Trophoblast cell (in vitro differentiated cells and primary cell): ENCODE measurements at regions not wholly inside any gene's neighbourhood (a gene's known extent, or its start where the extent isn't known, plus 50 kb on each side); places are given as distances from the start of the nearest gene placed in this dataset.

Experiments used
- DNase-seq, 2 donors: peaks; one replicate each; pipeline ENCODE4 v3.0.0-alpha.2; 2016
- H2AFZ ChIP-seq: 2 replicates; pipeline ENCODE4 v1.6.1; 2013; ENCODE audit warnings: low read length, moderate library complexity, mild to moderate bottlenecking; ENCODE audit not compliant: insufficient read depth, poor library complexity
- H2AK5ac ChIP-seq: 2 replicates; pipeline ENCODE4 v1.6.1; 2013; ENCODE audit warnings: mild to moderate bottlenecking, low read length
- H2BK120ac ChIP-seq: 2 replicates; pipeline ENCODE4 v1.6.1; 2013; ENCODE audit warnings: low read length, mild to moderate bottlenecking, moderate library complexity; ENCODE audit not compliant: insufficient read depth, poor library complexity
- H2BK12ac ChIP-seq: 2 replicates; pipeline ENCODE4 v1.6.1; 2013; ENCODE audit warnings: mild to moderate bottlenecking, low read length, moderate library complexity
- H2BK5ac ChIP-seq: 2 replicates; pipeline ENCODE4 v1.6.1; 2013; ENCODE audit warnings: low read length, low read depth, moderate library complexity, mild to moderate bottlenecking; ENCODE audit not compliant: poor library complexity
- H3K14ac ChIP-seq: 2 replicates; pipeline ENCODE4 v1.6.1; 2013; ENCODE audit warnings: mild to moderate bottlenecking, low read length
- H3K18ac ChIP-seq: 2 replicates; pipeline ENCODE4 v1.6.1; 2013; ENCODE audit warnings: mild to moderate bottlenecking, low read length
- H3K23ac ChIP-seq: 2 replicates; pipeline ENCODE4 v1.6.1; 2013; ENCODE audit warnings: low read length
- H3K27ac ChIP-seq: 2 replicates; pipeline ENCODE4 v1.5.1; 2013; ENCODE audit warnings: low read depth, mild to moderate bottlenecking, inconsistent platforms, low read length, moderate library complexity
- H3K27me3 ChIP-seq: 2 replicates; pipeline ENCODE4 v1.6.1; 2013; ENCODE audit warnings: inconsistent platforms, mild to moderate bottlenecking, low read length, moderate library complexity; ENCODE audit not compliant: insufficient read depth
- H3K36me3 ChIP-seq, 2 experiments: 1 replicate in 1 of 2; 2 replicates in 1 of 2; pipeline ENCODE4 v1.6.1; 2013; ENCODE audit warnings: low read length in 2 of 2, mild to moderate bottlenecking in 2 of 2, moderate library complexity in 1 of 2; ENCODE audit not compliant: insufficient read depth in 2 of 2, control insufficient read depth in 1 of 2
- H3K4ac ChIP-seq: 2 replicates; pipeline ENCODE4 v1.6.1; 2013; ENCODE audit warnings: low read depth, mild to moderate bottlenecking, low read length, moderate library complexity
- H3K4me1 ChIP-seq, 2 experiments: 1 replicate in 1 of 2; 2 replicates in 1 of 2; pipeline ENCODE4 v1.6.1; 2013; ENCODE audit warnings: low read length in 2 of 2, mild to moderate bottlenecking in 2 of 2, moderate library complexity in 1 of 2; ENCODE audit not compliant: insufficient read depth in 2 of 2, control insufficient read depth in 1 of 2
- H3K4me2 ChIP-seq: 2 replicates; pipeline ENCODE4 v1.6.1; 2013; ENCODE audit warnings: inconsistent platforms, mild to moderate bottlenecking, low read length, moderate library complexity
- H3K4me3 ChIP-seq: 2 replicates; pipeline ENCODE4 v1.5.1; 2013; ENCODE audit warnings: mild to moderate bottlenecking, low read depth, low read length, inconsistent platforms
- H3K79me1 ChIP-seq: one replicate; pipeline ENCODE4 v1.6.1; 2013; ENCODE audit warnings: low read length
- H3K79me2 ChIP-seq: 2 replicates; pipeline ENCODE4 v1.6.1; 2013; ENCODE audit warnings: low read length, mild to moderate bottlenecking; ENCODE audit not compliant: control insufficient read depth, insufficient read depth, poor library complexity
- H3K9ac ChIP-seq: 2 replicates; pipeline ENCODE4 v1.6.1; 2013; ENCODE audit warnings: mild to moderate bottlenecking, low read length
- H3K9me3 ChIP-seq: 2 replicates; pipeline ENCODE4 v1.6.1; 2013; ENCODE audit warnings: low read depth, mild to moderate bottlenecking, control low read depth, inconsistent platforms, low read length; ENCODE audit not compliant: insufficient read depth
- H4K12ac ChIP-seq: 2 replicates; pipeline ENCODE4 v1.6.1; 2013; ENCODE audit warnings: low read depth, mild to moderate bottlenecking, low read length, moderate library complexity
- H4K8ac ChIP-seq: 2 replicates; pipeline ENCODE4 v1.6.1; 2013; ENCODE audit warnings: low read depth, mild to moderate bottlenecking, low read length, moderate library complexity
- H4K91ac ChIP-seq: one replicate; pipeline ENCODE4 v1.6.1; 2013; ENCODE audit warnings: low read depth, mild to moderate bottlenecking, low read length, moderate library complexity
- WGBS: extraction: QIAGEN DNeasy Blood & Tissue Kit; methylation state at CpG from one replicate; pipeline ENCODE4 v1.1.7; 2013; ENCODE audit warnings: missing lambda C conversion rate; ENCODE audit not compliant: insufficient read length, insufficient coverage; ENCODE audit errors: extremely low coverage; 5-methylcytosine and 5-hydroxymethylcytosine counted together

DNA sequence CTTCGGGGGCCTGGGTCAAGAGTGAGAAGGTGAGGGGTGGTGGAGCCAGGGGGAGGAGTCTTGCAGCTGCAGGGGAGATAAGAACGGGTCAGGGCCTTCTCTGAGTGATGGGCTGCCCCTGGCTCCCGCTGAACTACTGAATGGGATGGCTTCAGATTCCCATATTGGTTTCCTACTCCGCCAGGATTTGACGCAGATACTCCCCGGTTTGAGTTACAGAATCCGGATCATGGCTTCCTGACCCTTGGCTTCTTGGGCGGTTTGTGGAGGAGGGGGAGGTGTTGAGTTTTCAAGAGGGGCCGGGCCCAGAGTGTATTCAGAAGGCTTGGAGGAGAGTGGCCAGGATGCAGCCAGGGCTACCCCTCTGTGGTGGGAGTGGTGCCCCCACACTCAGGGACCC, 119.9 kb upstream of the ATP2B2 start:
- Histone ChIP-seq H4K12ac (no peak overlapping the region), H3K9ac (no peak overlapping the region), H4K91ac (no peak overlapping the region), H3K4me1 (no peaks in the 10 kb centered on the region), H2BK5ac (no peak overlapping the region), H2AK5ac (no peak overlapping the region), H3K79me2 (no peaks in the 10 kb centered on the region), H3K23ac (no peak overlapping the region), H2AFZ (no peak overlapping the region), H3K27me3 (no peaks in the 10 kb centered on the region), H3K18ac (no peak overlapping the region), H3K4ac (no peak overlapping the region), H4K8ac (no peak overlapping the region), H3K14ac (no peak overlapping the region), H3K4me2 (no peak overlapping the region), H3K79me1 (no peaks in the 10 kb centered on the region), H2BK12ac (no peak overlapping the region), H2BK120ac (no peak overlapping the region), H3K27ac (no peak overlapping the region), H3K36me3 (no peaks in the 10 kb centered on the region), H3K4me3 (no peak overlapping the region), H3K9me3 (no peaks in the 10 kb centered on the region)
- DNase-seq, result no peak
- WGBS, result no CpG with 5 or more reads among the region's 9 CpGs

GRCh38 chr3:10627884-10628572, 122.6 kb upstream of the ATP2B2 start:
- no peak overlapping the region for H3K9ac ChIP-seq
- no peak overlapping the region for H2AK5ac ChIP-seq
- H3K4me3 ChIP-seq, result no peak overlapping the region
- no CpG with 5 or more reads among the region's 13 CpGs for WGBS
- no peak overlapping the region for H2BK120ac ChIP-seq
- no peaks in the 10 kb centered on the region for H3K36me3 ChIP-seq
- no peak overlapping the region for H3K4me2 ChIP-seq
- H3K4me1 ChIP-seq, result no peaks in the 10 kb centered on the region
- no peaks in the 10 kb centered on the region for H3K79me2 ChIP-seq
- no peaks in the 10 kb centered on the region for H3K9me3 ChIP-seq
- no peak overlapping the region for H2AFZ ChIP-seq
- no peak overlapping the region for H4K91ac ChIP-seq
- no peak overlapping the region for H3K14ac ChIP-seq
- H3K27me3 ChIP-seq, result no peaks in the 10 kb centered on the region
- no peak overlapping the region for H4K8ac ChIP-seq
- H2BK5ac ChIP-seq, result no peak overlapping the region
- DNase-seq, result no peak
- H3K27ac ChIP-seq, result no peak overlapping the region
- H4K12ac ChIP-seq, result no peak overlapping the region
- no peak overlapping the region for H2BK12ac ChIP-seq
- no peak overlapping the region for H3K4ac ChIP-seq
- H3K18ac ChIP-seq, result no peak overlapping the region
- no peaks in the 10 kb centered on the region for H3K79me1 ChIP-seq
- H3K23ac ChIP-seq, result no peak overlapping the region

GRCh38 chr3:10628891-10629670, 123.7 kb upstream of the ATP2B2 start:
- Histone ChIP-seq H4K91ac (no peak overlapping the region), H3K9me3 (no peaks in the 10 kb centered on the region), H3K18ac (no peak overlapping the region), H3K4me2 (no peak overlapping the region), H3K4ac (no peak overlapping the region), H3K23ac (no peak overlapping the region), H2AK5ac (no peak overlapping the region), H2BK5ac (no peak overlapping the region), H3K79me1 (no peaks in the 10 kb centered on the region), H2AFZ (no peak overlapping the region), H2BK12ac (no peak overlapping the region), H2BK120ac (no peak overlapping the region), H3K4me1 (no peaks in the 10 kb centered on the region), H3K14ac (no peak overlapping the region), H3K79me2 (no peaks in the 10 kb centered on the region), H3K36me3 (no peaks in the 10 kb centered on the region), H3K27ac (no peak overlapping the region), H4K12ac (no peak overlapping the region), H3K4me3 (no peak overlapping the region), H4K8ac (no peak overlapping the region), H3K9ac (no peak overlapping the region), H3K27me3 (no peaks in the 10 kb centered on the region)
- no CpG with 5 or more reads among the region's 30 CpGs for WGBS
- no peak for DNase-seq

DNA sequence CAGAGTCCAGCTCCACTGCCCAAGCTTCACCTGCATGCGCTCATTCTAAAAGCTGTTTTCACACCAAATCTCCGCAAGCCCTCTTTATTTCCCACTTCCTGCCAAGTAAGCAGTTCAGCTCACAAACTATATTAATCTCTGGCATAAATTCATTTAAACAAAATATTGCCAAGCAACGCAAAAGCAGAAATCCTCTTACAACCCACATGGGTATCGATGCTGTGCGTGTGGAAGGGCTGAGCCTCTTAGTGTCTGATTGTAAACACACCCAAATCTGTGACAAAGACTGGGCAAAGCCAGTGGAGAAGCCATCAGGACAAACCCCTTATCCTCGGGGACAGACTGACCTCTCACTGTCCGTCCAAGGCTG, 124.3 kb upstream of the ATP2B2 start:
- H3K79me1 ChIP-seq, result no peaks in the 10 kb centered on the region
- no peaks in the 10 kb centered on the region for H3K36me3 ChIP-seq
- no peak overlapping the region for H2BK5ac ChIP-seq
- H2BK120ac ChIP-seq, result no peak overlapping the region
- no peak overlapping the region for H4K91ac ChIP-seq
- no peak overlapping the region for H3K14ac ChIP-seq
- no peaks in the 10 kb centered on the region for H3K4me1 ChIP-seq
- no CpG with 5 or more reads among the region's 7 CpGs for WGBS
- H2AK5ac ChIP-seq, result no peak overlapping the region
- no peaks in the 10 kb centered on the region for H3K79me2 ChIP-seq
- no peak overlapping the region for H3K4me3 ChIP-seq
- no peak for DNase-seq
- no peak overlapping the region for H3K18ac ChIP-seq
- H3K23ac ChIP-seq, result no peak overlapping the region
- no peak overlapping the region for H3K4me2 ChIP-seq
- H3K9ac ChIP-seq, result no peak overlapping the region
- no peaks in the 10 kb centered on the region for H3K9me3 ChIP-seq
- H2BK12ac ChIP-seq, result no peak overlapping the region
- no peak overlapping the region for H3K27ac ChIP-seq
- no peak overlapping the region for H4K12ac ChIP-seq
- H4K8ac ChIP-seq, result no peak overlapping the region
- H3K27me3 ChIP-seq, result no peaks in the 10 kb centered on the region
- no peak overlapping the region for H2AFZ ChIP-seq
- H3K4ac ChIP-seq, result no peak overlapping the region
